ENCODE measurements at regions not wholly inside any gene's neighbourhood (a gene's known extent, or its start where the extent isn't known, plus 50 kb on each side); places are given as distances from the start of the nearest gene placed in this dataset.

DNA sequence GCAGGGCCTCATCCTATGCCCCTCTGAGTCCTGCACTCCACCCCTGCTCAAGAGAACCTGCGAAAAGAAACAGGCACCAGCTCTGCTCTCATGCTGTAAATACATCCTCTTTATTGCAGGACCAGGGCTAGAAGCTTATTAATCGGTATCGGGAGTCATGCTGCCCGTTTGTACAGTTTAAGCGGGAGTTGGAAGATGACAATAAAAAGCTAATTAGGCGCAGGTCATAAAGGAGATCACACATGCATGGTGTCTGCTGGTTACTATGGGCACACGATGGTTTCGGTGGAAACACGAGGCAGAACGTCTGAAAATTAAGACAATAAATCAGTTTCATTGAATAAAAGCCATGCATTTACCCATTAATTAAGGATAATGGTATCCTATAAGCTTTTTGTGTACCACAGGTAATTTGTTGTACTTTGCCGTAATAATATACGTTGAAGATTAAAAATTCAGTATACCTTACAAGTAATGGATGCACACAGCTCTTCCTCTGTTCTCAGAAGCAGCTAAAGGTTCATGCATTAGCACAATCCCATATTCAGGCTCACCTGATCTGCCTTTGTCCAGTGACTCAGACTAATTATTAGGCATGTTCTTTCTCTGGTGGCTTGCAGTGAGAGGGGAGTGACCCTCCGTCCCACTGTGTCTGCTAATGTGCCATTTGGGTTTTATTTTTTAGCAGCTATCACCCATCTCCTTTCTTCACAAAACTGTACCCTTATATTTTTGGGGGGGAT, 406.0 kb downstream of the TSHZ3 start:
- Histone ChIP-seq H3K9me3 (replicated peaks in 1 of 3) (no peaks in the 10 kb centered on the region), H3K27me3 (peaks cover 10% of the 10 kb centered on the region), H3K4me3 (no peak overlapping the region), H3K36me3 (replicated peaks in 1 of 2) (no peaks in the 10 kb centered on the region), H3K4me1 (replicated peaks in 1 of 2) (no peaks in the 10 kb centered on the region), H3K27ac (no peak overlapping the region)
- no peak for DNase-seq
- intact Hi-C loops (cut with DNase I): no loop called here
- 71 to 83% (median 75%) methylated on average over 13 of the region's 13 CpGs for WGBS, 4 donors
- TF ChIP-seq, protein P1, sequence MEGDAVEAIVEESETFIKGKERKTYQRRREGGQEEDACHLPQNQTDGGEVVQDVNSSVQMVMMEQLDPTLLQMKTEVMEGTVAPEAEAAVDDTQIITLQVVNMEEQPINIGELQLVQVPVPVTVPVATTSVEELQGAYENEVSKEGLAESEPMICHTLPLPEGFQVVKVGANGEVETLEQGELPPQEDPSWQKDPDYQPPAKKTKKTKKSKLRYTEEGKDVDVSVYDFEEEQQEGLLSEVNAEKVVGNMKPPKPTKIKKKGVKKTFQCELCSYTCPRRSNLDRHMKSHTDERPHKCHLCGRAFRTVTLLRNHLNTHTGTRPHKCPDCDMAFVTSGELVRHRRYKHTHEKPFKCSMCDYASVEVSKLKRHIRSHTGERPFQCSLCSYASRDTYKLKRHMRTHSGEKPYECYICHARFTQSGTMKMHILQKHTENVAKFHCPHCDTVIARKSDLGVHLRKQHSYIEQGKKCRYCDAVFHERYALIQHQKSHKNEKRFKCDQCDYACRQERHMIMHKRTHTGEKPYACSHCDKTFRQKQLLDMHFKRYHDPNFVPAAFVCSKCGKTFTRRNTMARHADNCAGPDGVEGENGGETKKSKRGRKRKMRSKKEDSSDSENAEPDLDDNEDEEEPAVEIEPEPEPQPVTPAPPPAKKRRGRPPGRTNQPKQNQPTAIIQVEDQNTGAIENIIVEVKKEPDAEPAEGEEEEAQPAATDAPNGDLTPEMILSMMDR (IDR thresholded peaks at IDR 0.05): no peak
- no peak for TF ChIP-seq POLR2A (IDR thresholded peaks at IDR 0.05)

DNA sequence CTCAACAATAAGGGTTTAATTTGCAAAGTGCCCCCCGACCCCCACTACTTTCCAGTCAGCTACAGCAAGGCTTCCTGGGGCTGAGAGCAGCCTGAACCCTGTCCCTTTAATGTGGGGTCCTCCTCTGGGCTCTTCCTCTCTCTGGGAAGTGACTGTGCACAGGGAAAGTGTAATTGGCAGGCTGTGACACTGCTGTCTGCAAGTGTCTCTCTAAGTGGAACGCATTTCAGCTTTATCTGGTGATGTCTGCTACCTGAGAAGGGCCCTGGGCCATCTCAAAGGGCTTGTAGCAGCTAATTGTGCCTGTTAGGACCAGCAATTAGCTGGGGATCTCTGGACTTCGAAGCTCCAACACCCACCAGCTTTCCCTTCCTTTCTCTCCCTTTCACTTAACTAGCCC, 406.6 kb downstream of the TSHZ3 start:
- WGBS, 4 donors: 30 to 63% (median 46%) methylated on average over 2 to 3 of the region's 3 CpGs
- DNase-seq: no peak
- Histone ChIP-seq H3K4me1 (replicated peaks in 1 of 2) (no peaks in the 10 kb centered on the region), H3K9me3 (replicated peaks in 1 of 3) (no peaks in the 10 kb centered on the region), H3K4me3 (no peak overlapping the region), H3K27me3 (peaks cover 10% of the 10 kb centered on the region), H3K27ac (no peak overlapping the region), H3K36me3 (replicated peaks in 1 of 2) (no peaks in the 10 kb centered on the region)
- TF ChIP-seq, protein P1 (IDR thresholded peaks at IDR 0.05): no peak
- TF ChIP-seq POLR2A (IDR thresholded peaks at IDR 0.05): no peak
- intact Hi-C loops (cut with DNase I): no loop called here

DNA sequence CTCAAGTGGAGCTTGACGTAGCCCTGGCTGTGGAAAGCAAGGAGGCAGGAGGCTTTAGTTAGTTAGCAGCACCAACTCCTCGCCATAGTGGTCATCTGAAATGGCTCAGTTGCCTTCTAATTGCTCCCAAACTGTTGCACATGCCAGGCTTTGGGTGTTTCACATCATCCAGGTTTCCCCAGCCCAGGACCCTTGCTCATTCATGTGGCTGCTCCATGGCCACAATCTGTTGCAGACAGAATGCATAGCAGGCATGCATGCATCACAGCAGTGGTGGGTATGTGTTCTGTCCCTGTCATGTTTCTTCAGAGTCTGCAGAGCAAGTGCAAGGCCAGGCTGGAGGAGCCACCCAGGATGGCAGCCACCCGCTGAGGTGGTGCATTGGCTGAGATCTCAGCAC, 407.6 kb downstream of the TSHZ3 start:
- no peak for DNase-seq
- intact Hi-C loops (cut with DNase I): no loop called here
- Histone ChIP-seq H3K9me3 (replicated peaks in 1 of 3) (no peaks in the 10 kb centered on the region), H3K36me3 (replicated peaks in 1 of 2) (no peaks in the 10 kb centered on the region), H3K4me1 (replicated peaks in 1 of 2) (no peaks in the 10 kb centered on the region), H3K4me3 (no peak overlapping the region), H3K27me3 (peaks cover 10% of the 10 kb centered on the region), H3K27ac (no peak overlapping the region)
- WGBS, 4 donors: 33 to 75% (median 61%) methylated on average over 2 to 3 of the region's 3 CpGs
- TF ChIP-seq, protein P1 (IDR thresholded peaks at IDR 0.05): no peak
- TF ChIP-seq POLR2A (IDR thresholded peaks at IDR 0.05): no peak

DNA sequence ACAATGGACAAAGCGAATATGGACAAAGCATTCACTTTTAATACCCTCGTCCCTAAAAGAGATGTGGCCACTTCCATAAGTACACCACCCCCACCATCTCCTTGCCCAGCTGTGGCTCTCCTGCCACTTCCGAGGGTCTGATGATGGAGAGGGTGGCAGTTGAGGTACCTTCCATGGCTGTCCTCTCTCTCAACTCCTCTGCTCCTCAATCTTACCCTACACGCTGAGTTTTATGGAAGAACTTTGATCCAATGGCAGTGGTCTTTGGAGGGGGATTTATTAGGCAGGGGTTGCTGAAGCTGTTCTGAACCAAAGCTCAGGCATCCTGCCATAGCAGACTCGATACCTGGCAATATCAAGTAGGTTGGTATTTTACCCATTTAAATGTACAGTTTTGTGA, 413.0 kb downstream of the TSHZ3 start:
- Histone ChIP-seq H3K27ac (no peak overlapping the region), H3K36me3 (replicated peaks in 1 of 2) (no peaks in the 10 kb centered on the region), H3K4me3 (no peak overlapping the region), H3K9me3 (replicated peaks in 1 of 3) (no peaks in the 10 kb centered on the region), H3K4me1 (replicated peaks in 1 of 2) (no peaks in the 10 kb centered on the region), H3K27me3 (no peaks in the 10 kb centered on the region)
- intact Hi-C loops (cut with DNase I): no loop called here
- 69 to 75% (median 73%) methylated on average over 5 of the region's 5 CpGs for WGBS, 4 donors
- DNase-seq: no peak
- TF ChIP-seq, protein P1 (IDR thresholded peaks at IDR 0.05): no peak
- no peak for TF ChIP-seq POLR2A (IDR thresholded peaks at IDR 0.05)

Measured in adrenal gland (tissue), 9 donors.